CD4-positive, CD25-positive, alpha-beta regulatory T cell (primary cell): ENCODE measurements at regions not wholly inside any gene's neighbourhood (a gene's known extent, or its start where the extent isn't known, plus 50 kb on each side); places are given as distances from the start of the nearest gene placed in this dataset.

ENCODE experiments used
- ATAC-seq, 2 donors: fragments of 150-1000 bp; cut with Tn5 transposase; one replicate each; pipeline ENCODE4 v1.10.0; 2021; ENCODE audit warnings: low read depth in 2 of 2, moderate number of reproducible peaks in 2 of 2, moderate library complexity in 1 of 2
- DNase-seq, 3 donors: peaks; one replicate each; pipeline versions ENCODE4 v3.0.0 to v3.0.0-alpha.2; 2012 to 2022; ENCODE audit warnings: mixed read lengths in 1 of 3
- H3K27ac ChIP-seq: one replicate; pipeline ENCODE4 v1.7.0; 2013; ENCODE audit warnings: mild to moderate bottlenecking, low read length; ENCODE audit not compliant: insufficient read depth, poor library complexity, severe bottlenecking
- H3K27me3 ChIP-seq: one replicate; pipeline ENCODE4 v1.7.0; 2013; ENCODE audit warnings: low read length; ENCODE audit not compliant: control insufficient read depth, insufficient read depth
- H3K36me3 ChIP-seq: one replicate; pipeline ENCODE4 v1.7.0; 2013; ENCODE audit warnings: mild to moderate bottlenecking, low read length, moderate library complexity; ENCODE audit not compliant: control insufficient read depth, insufficient read depth
- H3K4me1 ChIP-seq: 2 replicates; pipeline ENCODE4 v1.7.0; 2013; ENCODE audit warnings: mild to moderate bottlenecking, low read length; ENCODE audit not compliant: insufficient read depth, control insufficient read depth, poor library complexity, severe bottlenecking
- H3K4me3 ChIP-seq: one replicate; pipeline ENCODE4 v1.7.0; 2013; ENCODE audit warnings: low read depth, mild to moderate bottlenecking, low read length, moderate library complexity
- H3K9me3 ChIP-seq, 2 experiments: 1 replicate in 1 of 2; 2 replicates in 1 of 2; pipeline ENCODE4 v1.7.0; 2013; ENCODE audit warnings: low read length in 2 of 2, mild to moderate bottlenecking in 1 of 2, moderate library complexity in 1 of 2; ENCODE audit not compliant: control insufficient read depth in 2 of 2
- H3K27ac Mint-ChIP-seq, 3 donors: one replicate each; pipeline ENCODE4 v1.8.0; 2020 to 2022; ENCODE audit warnings: mild to moderate bottlenecking in 3 of 3, mixed read lengths in 3 of 3, moderate library complexity in 2 of 3
- H3K27me3 Mint-ChIP-seq: one replicate; pipeline ENCODE4 v1.8.0; 2022; ENCODE audit warnings: mild to moderate bottlenecking, mixed read lengths
- H3K36me3 Mint-ChIP-seq: one replicate; pipeline ENCODE4 v1.8.0; 2020; ENCODE audit warnings: mixed read lengths
- H3K4me1 Mint-ChIP-seq, 4 donors: one replicate each; pipeline ENCODE4 v1.8.0; 2020 to 2022; ENCODE audit warnings: mixed read lengths in 4 of 4, mild to moderate bottlenecking in 1 of 4
- H3K4me3 Mint-ChIP-seq, 4 donors: one replicate each; pipeline ENCODE4 v1.8.0; 2020 to 2022; ENCODE audit warnings: mild to moderate bottlenecking in 4 of 4, mixed read lengths in 4 of 4, moderate library complexity in 3 of 4
- H3K9me3 Mint-ChIP-seq, 7 donors: one replicate each; pipeline ENCODE4 v1.8.0; 2020 to 2022; ENCODE audit warnings: mixed read lengths in 7 of 7, mild to moderate bottlenecking in 3 of 7, moderate library complexity in 2 of 7

- DNase-seq (no peak), ATAC-seq (no peak)
- no peaks in the 10 kb centered on the region for H3K27me3 ChIP-seq
- H3K9me3 ChIP-seq = no peaks in the 10 kb centered on the region
- H3K4me3 ChIP-seq = no peak overlapping the region
- no peak overlapping the region for H3K27ac Mint-ChIP-seq
- H3K27ac ChIP-seq = no peak overlapping the region
- no peaks in the 10 kb centered on the region for H3K4me1 ChIP-seq
- H3K27me3 Mint-ChIP-seq = no peaks in the 10 kb centered on the region
- H3K36me3 ChIP-seq = no peaks in the 10 kb centered on the region
- no peak overlapping the region for H3K4me3 Mint-ChIP-seq
- no peaks in the 10 kb centered on the region for H3K36me3 Mint-ChIP-seq
- H3K9me3 Mint-ChIP-seq = peaks cover 5 to 21% (median 7%) of the 10 kb centered on the region in 7 donors
- H3K4me1 Mint-ChIP-seq = peaks cover 0 to 4% (median 0%) of the 10 kb centered on the region in 4 donors
These were observed 113.8 kb upstream of the CDH6 start for GRCh38 chr5:31079668-31080067.

- Mint-ChIP-seq H3K36me3 (no peaks in the 10 kb centered on the region), H3K27ac (no peak overlapping the region), H3K9me3 (peaks cover 5 to 21% (median 8%) of the 10 kb centered on the region in 7 donors), H3K4me3 (no peak overlapping the region), H3K4me1 (peaks cover 0 to 4% (median 0%) of the 10 kb centered on the region in 4 donors), H3K27me3 (no peaks in the 10 kb centered on the region)
- Histone ChIP-seq H3K9me3 (no peaks in the 10 kb centered on the region), H3K36me3 (no peaks in the 10 kb centered on the region), H3K4me1 (no peaks in the 10 kb centered on the region), H3K27ac (no peak overlapping the region), H3K4me3 (no peak overlapping the region), H3K27me3 (no peaks in the 10 kb centered on the region)
- DNase-seq (no peak), ATAC-seq (no peak)
These were observed 114.5 kb upstream of the CDH6 start for GRCh38 chr5:31078956-31079355.

GRCh38 chr5:31075981-31076380 lies 117.5 kb upstream of the CDH6 start:
- H3K27me3 Mint-ChIP-seq = no peaks in the 10 kb centered on the region
- no peaks in the 10 kb centered on the region for H3K4me1 Mint-ChIP-seq
- H3K4me1 ChIP-seq = no peaks in the 10 kb centered on the region
- no peaks in the 10 kb centered on the region for H3K36me3 ChIP-seq
- no peak overlapping the region for H3K27ac ChIP-seq
- H3K4me3 ChIP-seq = no peak overlapping the region
- no peak for DNase-seq
- H3K9me3 ChIP-seq = no peaks in the 10 kb centered on the region
- H3K27me3 ChIP-seq = no peaks in the 10 kb centered on the region
- H3K9me3 Mint-ChIP-seq = peaks cover 4 to 15% (median 8%) of the 10 kb centered on the region in 7 donors
- H3K36me3 Mint-ChIP-seq = no peaks in the 10 kb centered on the region
- no peak overlapping the region for H3K27ac Mint-ChIP-seq
- H3K4me3 Mint-ChIP-seq = no peak overlapping the region
- ATAC-seq = no peak

- H3K27ac Mint-ChIP-seq = peak overlapping the region in 1 of 3 donors; percentile 8
- H3K9me3 Mint-ChIP-seq = peaks cover 0 to 13% (median 4%) of the 10 kb centered on the region in 7 donors
- no peaks in the 10 kb centered on the region for H3K27me3 ChIP-seq
- H3K4me1 Mint-ChIP-seq = no peaks in the 10 kb centered on the region
- H3K4me3 Mint-ChIP-seq = no peak overlapping the region
- H3K36me3 Mint-ChIP-seq = no peaks in the 10 kb centered on the region
- no peak for ATAC-seq
- no peak for DNase-seq
- no peaks in the 10 kb centered on the region for H3K27me3 Mint-ChIP-seq
- no peak overlapping the region for H3K4me3 ChIP-seq
- H3K4me1 ChIP-seq = no peaks in the 10 kb centered on the region
- H3K27ac ChIP-seq = no peak overlapping the region
- H3K36me3 ChIP-seq = no peaks in the 10 kb centered on the region
- H3K9me3 ChIP-seq = no peaks in the 10 kb centered on the region
These were observed 125.2 kb upstream of the CDH6 start for GRCh38 chr5:31068287-31068686.

GRCh38 chr5:31066655-31067328 lies 126.7 kb upstream of the CDH6 start:
- no peaks in the 10 kb centered on the region for H3K4me1 Mint-ChIP-seq
- ATAC-seq (no peak), DNase-seq (no peak)
- H3K4me3 Mint-ChIP-seq = no peak overlapping the region
- Histone ChIP-seq H3K4me3 (no peak overlapping the region), H3K27me3 (no peaks in the 10 kb centered on the region), H3K27ac (no peak overlapping the region), H3K9me3 (no peaks in the 10 kb centered on the region), H3K36me3 (no peaks in the 10 kb centered on the region), H3K4me1 (no peaks in the 10 kb centered on the region)
- H3K36me3 Mint-ChIP-seq = no peaks in the 10 kb centered on the region
- no peaks in the 10 kb centered on the region for H3K27me3 Mint-ChIP-seq
- H3K27ac Mint-ChIP-seq = no peak overlapping the region
- peaks cover 2 to 8% (median 3%) of the 10 kb centered on the region in 7 donors for H3K9me3 Mint-ChIP-seq

GRCh38 chr5:31064215-31064614 lies 129.3 kb upstream of the CDH6 start:
- H3K27ac Mint-ChIP-seq = no peak overlapping the region
- H3K27me3 ChIP-seq = no peaks in the 10 kb centered on the region
- no peak for ATAC-seq

GRCh38 chr5:31062902-31063580 lies 130.4 kb upstream of the CDH6 start:
- no peak overlapping the region for H3K27ac Mint-ChIP-seq
- no peak overlapping the region for H3K4me3 Mint-ChIP-seq
- H3K27me3 Mint-ChIP-seq = no peaks in the 10 kb centered on the region

More at GRCh38 chr5:31064215-31064614, 129.3 kb upstream of the CDH6 start:
- Histone ChIP-seq H3K9me3 (no peaks in the 10 kb centered on the region), H3K36me3 (no peaks in the 10 kb centered on the region), H3K4me3 (no peak overlapping the region), H3K4me1 (no peaks in the 10 kb centered on the region), H3K27ac (no peak overlapping the region)
- Mint-ChIP-seq H3K4me3 (no peak overlapping the region), H3K27me3 (no peaks in the 10 kb centered on the region), H3K4me1 (no peaks in the 10 kb centered on the region), H3K36me3 (no peaks in the 10 kb centered on the region), H3K9me3 (peaks cover 1 to 8% (median 4%) of the 10 kb centered on the region in 7 donors)
- no peak for DNase-seq

GRCh38 chr5:31059889-31060288 lies 133.6 kb upstream of the CDH6 start:
- Mint-ChIP-seq H3K27ac (no peak overlapping the region), H3K36me3 (no peaks in the 10 kb centered on the region), H3K4me1 (no peaks in the 10 kb centered on the region), H3K4me3 (no peak overlapping the region), H3K27me3 (no peaks in the 10 kb centered on the region), H3K9me3 (peaks cover 0 to 12% (median 3%) of the 10 kb centered on the region in 7 donors)
- Histone ChIP-seq H3K36me3 (no peaks in the 10 kb centered on the region), H3K4me3 (no peak overlapping the region), H3K4me1 (no peaks in the 10 kb centered on the region), H3K9me3 (no peaks in the 10 kb centered on the region), H3K27me3 (no peaks in the 10 kb centered on the region), H3K27ac (no peak overlapping the region)
- DNase-seq (no peak), ATAC-seq (no peak)

More at GRCh38 chr5:31062902-31063580, 130.4 kb upstream of the CDH6 start:
- H3K9me3 ChIP-seq = no peaks in the 10 kb centered on the region
- H3K4me3 ChIP-seq = no peak overlapping the region
- H3K27me3 ChIP-seq = no peaks in the 10 kb centered on the region
- H3K4me1 ChIP-seq = no peaks in the 10 kb centered on the region
- H3K36me3 Mint-ChIP-seq = no peaks in the 10 kb centered on the region
- DNase-seq (no peak), ATAC-seq (no peak)
- peaks cover 0 to 7% (median 4%) of the 10 kb centered on the region in 7 donors for H3K9me3 Mint-ChIP-seq
- H3K36me3 ChIP-seq = no peaks in the 10 kb centered on the region
- no peaks in the 10 kb centered on the region for H3K4me1 Mint-ChIP-seq
- no peak overlapping the region for H3K27ac ChIP-seq
